Smooth muscle cell (in vitro differentiated cells): ENCODE measurements at regions not wholly inside any gene's neighbourhood (a gene's known extent, or its start where the extent isn't known, plus 50 kb on each side); places are given as distances from the start of the nearest gene placed in this dataset.
"Not testable (repeated sequence)": the region's sequence is repeated elsewhere in the genome, so short reads cannot be mapped to it uniquely, and the experiment has no call there.

ENCODE experiments used
- DNase-seq: peaks from one replicate; lab custom pipeline; 2025; ENCODE audit not compliant: unreplicated experiment; lab: John Stamatoyannopoulos, UW
- H2AFZ ChIP-seq: fragments of 200-600 bp; sonication (generic); 2 replicates; pipeline ENCODE4 v1.6.0; 2016; ENCODE audit warnings: antibody characterized with exemption, low read depth, mild to moderate bottlenecking
- H3F3A ChIP-seq: fragments of 200-600 bp; sonication (generic); 2 replicates; pipeline ENCODE4 v1.6.0; 2017; ENCODE audit warnings: antibody characterized with exemption, low read depth
- H3K27ac ChIP-seq: fragments of 200-600 bp; sonication (generic); 2 replicates; pipeline ENCODE4 v1.5.1; 2016; ENCODE audit warnings: low read depth, mild to moderate bottlenecking
- H3K27me3 ChIP-seq: fragments of 200-600 bp; sonication (generic); 2 replicates; pipeline ENCODE4 v1.6.1; 2016; ENCODE audit warnings: low read depth, mild to moderate bottlenecking
- H3K36me3 ChIP-seq: fragments of 200-600 bp; sonication (generic); 2 replicates; pipeline ENCODE4 v1.5.1; 2016; ENCODE audit warnings: low read depth
- H3K4me1 ChIP-seq: fragments of 200-600 bp; sonication (generic); 2 replicates; pipeline ENCODE4 v1.5.1; 2016; ENCODE audit warnings: low read depth
- H3K4me2 ChIP-seq: fragments of 200-600 bp; sonication (generic); 2 replicates; pipeline ENCODE4 v1.6.0; 2016; ENCODE audit warnings: mild to moderate bottlenecking
- H3K4me3 ChIP-seq: fragments of 200-600 bp; sonication (generic); 2 replicates; pipeline ENCODE4 v1.5.1; 2016; ENCODE audit warnings: mild to moderate bottlenecking
- H3K79me2 ChIP-seq: fragments of 200-600 bp; sonication (generic); 2 replicates; pipeline ENCODE4 v1.6.0; 2016; ENCODE audit warnings: low read depth, mild to moderate bottlenecking
- H3K9ac ChIP-seq: fragments of 200-600 bp; sonication (generic); 2 replicates; pipeline ENCODE4 v1.6.0; 2016; ENCODE audit warnings: low read depth
- H3K9me3 ChIP-seq: fragments of 200-600 bp; sonication (generic); replicated peaks from 2 replicates; pipeline ENCODE4 v1.5.1; 2016; ENCODE audit warnings: low read depth
- H4K20me1 ChIP-seq: fragments of 200-600 bp; sonication (generic); 2 replicates; pipeline ENCODE4 v1.6.0; 2016; ENCODE audit warnings: low read depth
- CTCF ChIP-seq: fragments of 200-600 bp; sonication (generic); IDR thresholded peaks from 2 replicates; pipeline ENCODE4 v1.5.1; 2017; ENCODE audit warnings: borderline replicate concordance, mild to moderate bottlenecking, antibody characterized with exemption; ENCODE audit not compliant: insufficient read depth, poor library complexity, severe bottlenecking
- WGBS: methylation state at CpG from one replicate; pipeline ENCODE4 v1.1.7; 2016; ENCODE audit warnings: low lambda C conversion rate; 5-methylcytosine and 5-hydroxymethylcytosine counted together

- Histone ChIP-seq H3F3A (no peaks in the 10 kb centered on the region), H3K36me3 (no peaks in the 10 kb centered on the region), H3K27me3 (no peaks in the 10 kb centered on the region), H3K4me2 (no peak overlapping the region), H3K4me3 (no peak overlapping the region), H3K27ac (no peak overlapping the region), H4K20me1 (no peaks in the 10 kb centered on the region), H3K9me3 (peaks cover 35% of the 10 kb centered on the region), H3K79me2 (no peaks in the 10 kb centered on the region), H3K4me1 (no peaks in the 10 kb centered on the region), H3K9ac (no peak overlapping the region), H2AFZ (no peak overlapping the region)
- TF ChIP-seq CTCF, result no peak
- DNase-seq, result no peak
- 72% methylated on average over 3 of the region's 3 CpGs for WGBS
Measured at GRCh38 chr21:9763306-9763705, 758.1 kb upstream of the TPTE start.

- Histone ChIP-seq H3K4me2 (no peak overlapping the region), H3K4me1 (no peaks in the 10 kb centered on the region), H2AFZ (no peak overlapping the region), H4K20me1 (no peaks in the 10 kb centered on the region), H3K36me3 (no peaks in the 10 kb centered on the region), H3K27ac (no peak overlapping the region), H3F3A (no peaks in the 10 kb centered on the region), H3K4me3 (no peak overlapping the region), H3K79me2 (no peaks in the 10 kb centered on the region), H3K9me3 (peaks cover 35% of the 10 kb centered on the region), H3K9ac (no peak overlapping the region), H3K27me3 (no peaks in the 10 kb centered on the region)
- no peak for DNase-seq
- TF ChIP-seq CTCF, result no peak
- 64% methylated on average over 4 of the region's 4 CpGs for WGBS
Measured at GRCh38 chr21:9763807-9764206, 757.6 kb upstream of the TPTE start.

- H3K9me3 ChIP-seq, result peaks cover 35% of the 10 kb centered on the region
- H3K9ac ChIP-seq, H3K79me2 ChIP-seq, H3K4me3 ChIP-seq, H2AFZ ChIP-seq, H3F3A ChIP-seq, DNase-seq, H4K20me1 ChIP-seq, H3K27me3 ChIP-seq, H3K36me3 ChIP-seq, H3K4me2 ChIP-seq, H3K4me1 ChIP-seq, H3K27ac ChIP-seq: not testable (repeated sequence)
- WGBS, result 69% methylated on average over 6 of the region's 6 CpGs
Measured at GRCh38 chr21:9764294-9764693, 757.1 kb upstream of the TPTE start.

- H4K20me1 ChIP-seq, H3K4me2 ChIP-seq, H2AFZ ChIP-seq, H3K27ac ChIP-seq, H3K27me3 ChIP-seq, H3K4me3 ChIP-seq, H3F3A ChIP-seq, H3K4me1 ChIP-seq, H3K9ac ChIP-seq, H3K36me3 ChIP-seq, DNase-seq, H3K79me2 ChIP-seq: not testable (repeated sequence)
- WGBS, result 44% methylated on average over 1 of the region's 1 CpG
- H3K9me3 ChIP-seq, result peaks cover 34% of the 10 kb centered on the region
Measured at GRCh38 chr21:9765538-9765937, 755.8 kb upstream of the TPTE start.

- H3K36me3 ChIP-seq, H2AFZ ChIP-seq, H3K4me3 ChIP-seq, H3K27me3 ChIP-seq, H3K27ac ChIP-seq, H3F3A ChIP-seq, H3K4me2 ChIP-seq, H3K4me1 ChIP-seq, DNase-seq, H3K79me2 ChIP-seq, H4K20me1 ChIP-seq, H3K9ac ChIP-seq: not testable (repeated sequence)
- WGBS, result 87% methylated on average over 19 of the region's 19 CpGs
- H3K9me3 ChIP-seq, result peaks cover 32% of the 10 kb centered on the region
Measured at GRCh38 chr21:9766890-9767591, 754.3 kb upstream of the TPTE start.
